ENCODE measurements at regions not wholly inside any gene's neighbourhood (a gene's known extent, or its start where the extent isn't known, plus 50 kb on each side); places are given as distances from the start of the nearest gene placed in this dataset.
A peak's percentile ranks its signal among the peaks of the same experiment; 100 is the strongest.
"Not testable (repeated sequence)": the region's sequence is repeated elsewhere in the genome, so short reads cannot be mapped to it uniquely, and the experiment has no call there.

DNA sequence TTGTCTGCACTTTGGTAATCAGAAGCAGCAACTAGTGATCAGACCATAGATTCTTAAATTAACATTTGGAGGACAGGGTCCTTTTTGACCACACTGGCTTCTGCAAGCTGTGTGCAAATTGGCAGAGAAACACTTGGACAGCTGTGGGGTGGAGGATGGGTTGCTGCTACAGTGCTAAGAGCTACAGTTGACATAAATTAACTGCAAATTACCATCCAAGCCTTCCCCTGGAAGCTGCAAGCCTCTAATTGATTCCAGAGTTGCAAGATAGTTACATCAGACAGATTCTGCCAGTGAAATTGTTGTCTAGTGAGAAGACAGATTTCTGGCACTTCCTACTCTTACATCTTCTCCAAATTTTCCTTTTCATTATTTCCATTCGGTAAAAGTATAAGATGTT, 517.7 kb downstream of the DIRAS2 start:
- no peak for DNase-seq

DNA sequence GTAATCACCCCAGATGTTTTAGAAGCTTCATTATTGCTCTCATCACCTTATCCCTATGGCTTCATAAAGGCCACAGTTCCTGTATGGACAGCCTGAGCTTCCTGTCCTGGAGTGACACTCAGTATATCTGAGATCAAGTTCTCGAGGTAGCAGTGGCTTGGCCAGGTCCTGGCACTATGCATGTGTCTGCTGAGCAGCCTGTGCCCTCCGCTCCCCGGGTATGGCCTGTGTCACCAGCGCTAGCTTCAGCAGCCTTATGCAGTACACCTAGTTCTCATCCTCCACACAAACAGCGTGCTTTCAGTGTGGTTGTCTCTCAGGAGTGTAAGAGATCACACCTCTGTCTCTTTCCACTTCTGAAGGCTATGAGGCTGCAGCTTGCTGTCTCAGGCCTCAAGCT, 514.7 kb downstream of the DIRAS2 start:
- no peak for DNase-seq

DNA sequence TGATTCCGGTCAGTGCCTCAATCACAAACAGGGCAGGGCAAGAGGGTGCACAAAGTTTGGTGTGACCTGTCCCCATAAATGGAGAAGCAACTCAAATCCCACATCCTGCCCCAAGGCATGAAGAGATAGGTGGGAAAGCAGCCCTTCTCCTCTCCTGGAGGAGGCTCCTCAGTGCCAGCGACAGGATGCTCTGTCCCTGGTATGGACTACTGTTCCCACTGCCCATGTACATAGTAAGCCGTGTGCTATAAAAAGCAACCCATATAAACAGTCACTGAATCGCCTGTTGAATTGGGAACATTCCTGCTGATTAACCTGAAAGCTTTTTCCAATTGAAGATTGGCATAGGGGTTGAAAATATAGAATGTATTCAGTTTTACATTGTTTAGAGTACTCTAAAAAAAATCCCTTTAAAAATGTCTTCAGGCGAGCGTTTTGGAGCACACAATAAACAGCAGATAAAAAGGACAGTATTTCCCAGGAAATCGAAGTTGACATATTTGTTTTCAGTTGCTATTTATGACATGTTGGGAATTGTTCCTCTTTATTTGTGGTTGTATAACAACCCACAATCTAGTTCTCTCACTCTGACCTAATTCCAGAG, 513.9 kb downstream of the DIRAS2 start:
- no peak for DNase-seq

DNA sequence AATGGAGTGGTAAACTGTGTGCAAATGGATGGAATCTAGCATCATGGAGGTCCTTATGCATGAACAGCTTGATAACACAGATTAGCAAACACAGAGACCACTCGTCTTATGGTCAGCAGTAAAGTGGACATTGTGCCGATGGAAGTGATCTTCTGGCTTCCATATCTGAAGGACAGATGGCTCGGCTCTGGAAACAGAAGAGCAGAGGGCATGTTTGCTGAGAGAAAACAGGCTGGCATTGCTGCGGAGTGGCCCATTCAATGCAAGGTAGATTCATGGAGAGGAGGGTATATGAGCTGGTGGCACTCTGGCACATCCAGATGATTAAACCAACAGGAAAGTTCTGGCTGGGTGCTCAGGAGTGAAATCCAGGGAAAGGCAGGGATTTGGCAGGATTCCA, 513.2 kb downstream of the DIRAS2 start:
- DNase-seq: no peak

DNA sequence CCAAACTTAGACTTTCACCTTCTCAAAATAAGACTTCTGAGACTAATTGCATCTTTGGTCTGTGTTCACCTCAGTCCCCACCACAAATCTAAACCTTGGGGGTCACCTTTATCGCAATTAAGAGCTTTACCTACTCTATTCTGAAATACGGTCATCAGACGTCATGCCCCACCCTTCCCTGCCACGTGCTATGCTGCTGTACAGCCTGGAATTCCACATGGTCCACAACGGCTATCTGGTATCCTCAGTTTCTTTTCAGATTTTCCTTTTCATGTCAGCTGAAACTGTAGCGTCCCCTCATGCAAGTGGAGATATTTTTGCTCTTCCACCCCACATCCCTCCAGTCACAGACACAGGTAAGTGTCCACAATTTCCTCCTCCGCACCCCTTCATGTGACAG, 511.1 kb downstream of the DIRAS2 start:
- DNase-seq: no peak

DNA sequence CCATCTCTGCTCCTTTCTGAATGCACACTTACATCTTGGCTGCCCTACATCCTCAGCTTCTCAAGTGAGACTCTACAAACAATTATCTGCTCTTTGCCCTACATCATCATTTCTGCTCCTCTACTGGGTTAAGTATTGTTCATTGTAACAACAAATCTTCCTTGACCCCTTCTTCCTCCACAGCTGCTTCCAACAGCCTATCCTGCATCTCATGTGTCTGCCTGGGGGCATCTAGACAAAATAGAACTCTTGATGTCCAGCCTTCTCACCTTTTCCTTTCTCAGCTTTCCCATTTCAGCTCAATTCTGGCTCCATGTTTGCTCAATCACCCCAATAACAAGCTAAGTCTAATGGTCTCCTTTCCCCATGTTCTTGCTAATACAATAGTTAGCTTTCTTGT, 509.8 kb downstream of the DIRAS2 start:
- DNase-seq: no peak

DNA sequence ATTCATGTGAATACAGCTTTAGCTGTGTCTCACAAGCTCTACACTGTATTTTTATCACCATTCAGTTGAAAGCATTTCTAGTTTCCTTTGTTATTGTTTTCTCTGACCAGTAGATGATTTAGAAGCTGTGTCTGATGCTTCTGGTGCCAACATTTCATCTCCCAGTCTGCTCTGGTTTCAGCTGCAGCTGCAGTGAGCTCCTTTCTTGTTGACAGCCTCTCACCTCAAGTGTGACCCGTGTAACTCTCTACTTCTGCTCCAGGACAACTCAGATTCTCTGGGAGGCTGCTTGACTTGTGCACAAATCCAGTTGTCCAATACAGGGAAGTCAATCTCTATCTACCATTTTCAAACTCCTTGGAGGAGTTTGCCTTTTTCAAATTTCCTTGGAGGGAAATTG, 504.8 kb downstream of the DIRAS2 start:
- no peak for DNase-seq

DNA sequence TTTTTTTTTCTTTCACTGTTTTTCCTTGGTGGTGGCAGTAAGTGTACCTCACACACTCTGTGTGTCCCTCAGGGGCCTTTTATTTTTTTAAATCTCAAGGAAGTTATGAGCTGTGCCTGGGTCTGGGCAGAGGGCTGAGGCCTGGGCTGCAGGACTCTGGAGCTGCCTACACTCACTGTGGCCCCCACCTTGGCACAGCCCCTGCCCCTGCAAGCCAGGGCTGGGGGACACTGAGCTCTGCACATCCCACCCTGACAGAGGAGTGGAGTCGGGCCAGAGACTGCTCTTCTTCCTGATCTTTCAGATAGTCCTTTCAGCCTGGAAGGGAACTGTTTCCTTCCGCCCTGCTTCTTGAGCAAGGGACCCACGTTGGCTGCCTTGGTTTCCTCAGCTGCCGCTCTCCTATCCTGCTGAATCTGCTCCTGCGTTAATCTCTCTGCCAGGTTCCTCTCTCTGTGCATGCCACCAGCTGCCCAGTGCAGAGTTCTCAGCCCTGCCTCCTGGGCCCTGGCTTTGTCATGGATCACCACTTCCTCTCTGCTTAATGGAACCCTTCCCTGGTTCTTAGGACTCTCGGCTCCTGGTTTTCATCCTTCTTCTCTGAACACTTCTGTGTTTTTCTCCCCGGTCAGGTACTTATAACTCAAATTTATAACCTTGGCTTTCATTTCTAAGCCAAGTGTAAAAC, 502.3 kb downstream of the DIRAS2 start:
- no peak for DNase-seq

DNA sequence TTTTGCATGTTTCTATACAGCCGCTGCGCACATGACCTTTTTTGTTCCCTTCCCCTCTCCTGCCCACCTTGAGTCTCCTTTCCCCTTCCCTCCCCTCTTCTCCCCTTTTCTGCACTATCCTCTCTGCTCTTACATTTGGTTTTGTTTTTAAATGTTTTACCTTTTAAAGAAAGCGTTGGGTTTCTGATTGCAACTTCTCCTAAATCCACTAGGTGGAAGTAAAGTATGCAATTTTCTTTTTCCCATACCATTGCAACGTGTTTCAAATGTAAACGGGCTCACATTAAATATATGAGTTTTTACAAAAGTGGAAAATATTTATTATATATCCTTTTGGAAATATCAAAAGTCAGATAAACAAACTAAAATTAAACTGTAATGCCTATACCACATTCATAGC, 500.9 kb downstream of the DIRAS2 start:
- DNase-seq: no peak

DNA sequence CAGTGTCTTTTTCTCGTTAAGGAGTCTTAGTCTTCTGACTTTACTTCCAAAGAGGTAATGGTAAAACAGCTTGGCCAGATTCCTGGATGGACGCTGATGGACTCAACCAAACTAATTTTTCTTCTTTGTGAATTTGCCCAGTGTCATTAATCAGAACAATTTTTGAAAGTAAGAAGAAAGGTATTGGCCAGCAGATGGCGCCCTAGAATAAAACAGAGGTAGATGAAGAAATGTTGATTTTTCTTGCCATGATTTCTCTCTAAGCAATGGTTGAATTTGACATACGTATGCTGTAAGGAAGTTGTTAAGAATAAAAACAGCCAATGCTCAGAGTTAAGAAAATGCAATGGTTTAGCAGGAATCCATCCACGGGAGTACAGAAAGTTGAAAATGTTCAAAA, 500.0 kb downstream of the DIRAS2 start:
- DNase-seq: peak; percentile 71

DNA sequence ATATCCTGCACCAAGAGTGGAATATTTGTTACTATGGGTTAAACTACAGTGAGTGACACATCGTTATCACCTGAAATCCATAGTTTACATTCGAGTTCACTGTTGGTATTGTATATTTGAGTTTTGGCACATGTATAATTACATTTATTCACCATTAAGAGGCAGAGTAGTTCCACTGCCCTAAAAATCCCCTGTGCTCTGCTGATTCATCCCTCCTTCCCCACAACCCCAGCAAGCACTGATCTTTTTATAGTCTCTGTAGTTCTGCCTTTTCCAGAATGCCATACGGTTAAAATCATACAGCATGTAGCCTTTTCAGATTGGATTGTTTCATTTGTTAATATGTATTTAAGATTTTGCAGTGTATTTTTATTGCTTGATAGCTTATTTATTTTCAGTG, 495.2 kb downstream of the DIRAS2 start:
- no peak for DNase-seq

DNA sequence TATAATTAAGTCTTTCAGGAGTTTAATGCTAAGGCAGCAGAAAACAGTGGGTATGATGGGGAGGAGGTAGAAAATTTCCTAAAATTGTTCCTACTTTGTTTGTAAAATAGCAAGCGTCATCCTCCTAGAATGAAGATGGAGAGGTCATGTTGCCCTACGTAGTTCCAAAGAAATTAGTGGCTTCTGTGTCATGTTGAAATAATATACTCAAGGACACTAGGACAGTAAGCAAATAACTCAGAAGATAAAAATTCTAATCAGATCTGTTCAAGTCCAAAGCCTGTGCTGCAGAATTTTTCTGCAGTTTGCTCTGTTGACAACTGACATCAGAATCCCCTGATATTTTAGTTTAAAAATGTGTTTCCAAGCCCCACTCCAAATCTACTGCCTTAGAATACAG, 486.3 kb downstream of the DIRAS2 start:
- no peak for DNase-seq

DNA sequence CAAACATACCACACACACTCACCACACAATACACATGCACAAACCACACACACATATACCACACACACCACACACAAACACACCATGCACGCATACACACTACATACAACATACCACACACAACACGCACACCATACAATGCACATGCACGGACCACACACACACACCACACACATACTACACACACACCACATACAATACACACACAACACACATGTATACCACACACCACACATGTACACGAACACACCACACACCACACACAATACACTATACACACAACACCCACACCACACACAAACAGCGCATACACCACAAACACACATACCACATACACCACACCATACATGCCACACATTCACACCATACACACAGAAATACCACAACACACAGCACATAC, 480.3 kb downstream of the DIRAS2 start:
- DNase-seq: no peak

DNA sequence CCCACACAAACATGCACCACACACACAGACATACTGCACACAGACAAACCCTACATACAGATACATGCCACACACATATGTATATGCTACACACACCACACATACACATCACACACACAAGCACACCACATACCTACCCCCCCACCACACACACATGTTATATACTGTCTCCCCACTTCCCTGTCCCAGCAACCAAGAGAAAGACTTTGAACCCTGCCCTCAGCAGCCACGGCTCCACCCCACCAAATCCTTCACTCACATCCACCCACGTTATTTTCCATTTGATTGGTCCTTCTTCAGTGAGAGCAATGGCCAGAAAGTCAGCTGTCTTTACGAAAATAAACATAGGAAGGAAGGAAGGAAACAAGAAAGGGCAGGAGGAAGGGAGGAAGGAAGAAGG, 479.8 kb downstream of the DIRAS2 start:
- no peak for DNase-seq

DNA sequence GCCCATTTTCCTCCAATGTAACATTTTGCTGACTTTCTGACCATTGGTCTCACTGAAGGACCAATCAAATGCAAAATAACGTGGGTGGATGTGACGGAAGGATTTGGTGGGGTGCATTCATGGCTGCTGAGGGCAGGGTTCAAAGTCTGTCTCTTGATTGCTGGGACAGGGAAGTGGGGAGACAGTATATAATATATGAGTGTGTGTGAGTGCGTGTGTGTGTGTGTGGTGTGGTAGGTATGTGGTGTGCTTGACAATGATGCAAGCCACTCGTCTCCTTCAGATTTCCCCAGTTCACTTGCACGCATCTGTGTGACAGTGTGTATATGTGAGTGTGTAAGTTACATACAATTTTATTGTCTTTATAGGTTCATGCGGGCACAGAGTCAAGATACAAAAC, 477.3 kb downstream of the DIRAS2 start:
- DNase-seq: no peak

DNA sequence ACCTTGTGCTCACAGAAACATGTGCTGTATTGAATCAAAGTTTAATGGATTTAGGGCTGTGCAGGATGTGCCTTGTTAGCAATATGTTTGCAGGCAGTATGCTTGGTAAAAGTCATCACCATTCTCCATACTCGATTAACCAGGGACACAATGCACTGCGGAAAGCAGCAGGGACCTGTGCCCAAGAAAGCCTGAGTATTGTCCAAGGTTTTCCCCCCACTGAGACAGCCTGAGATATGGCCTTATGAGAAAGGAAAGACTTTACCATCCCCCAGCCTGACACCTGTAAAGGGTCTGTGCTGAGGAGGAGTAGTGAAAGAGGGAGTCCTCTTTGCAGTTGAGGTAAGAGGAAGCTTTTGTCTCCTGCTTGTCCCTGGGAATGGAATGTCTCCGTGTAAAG, 476.2 kb downstream of the DIRAS2 start:
- not testable (repeated sequence) for DNase-seq

DNA sequence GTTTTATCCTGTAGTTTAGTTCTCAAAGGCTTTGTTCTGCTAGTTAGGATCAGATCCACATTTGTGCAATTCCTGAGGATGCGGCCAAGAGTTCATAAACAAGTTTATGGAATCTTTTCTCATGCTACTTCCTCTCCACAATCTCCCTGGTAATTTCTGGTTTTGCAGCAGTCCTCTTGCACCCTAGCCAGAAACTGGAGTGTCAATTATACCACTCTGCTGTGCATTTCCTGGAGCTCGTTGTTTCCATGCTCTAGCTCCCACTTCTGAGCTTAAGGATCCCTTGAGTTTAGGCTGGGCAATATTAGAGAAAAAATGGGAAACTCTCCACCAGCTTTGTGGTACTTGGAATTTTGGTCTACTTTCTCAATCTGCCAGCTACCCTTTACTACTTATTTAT, 474.7 kb downstream of the DIRAS2 start:
- no peak for DNase-seq

DNA sequence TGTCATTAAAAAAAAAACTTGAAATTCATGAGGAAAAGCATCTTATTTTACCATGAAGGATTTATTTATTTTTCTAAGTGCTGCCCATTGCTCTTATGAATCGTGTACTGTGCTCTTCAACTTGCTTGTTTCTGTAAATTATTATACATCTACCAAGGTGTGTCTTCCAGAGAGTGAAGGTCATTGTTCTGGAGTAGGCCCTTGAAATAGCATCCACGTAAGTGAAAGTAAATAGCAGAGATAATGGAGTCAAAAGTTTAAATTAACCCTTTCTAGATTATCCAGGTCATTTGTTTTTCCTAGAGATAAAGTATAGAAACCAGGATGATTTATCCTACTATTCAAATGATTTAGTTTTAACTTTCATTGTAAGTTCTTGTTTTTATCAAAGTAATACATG, 473.1 kb downstream of the DIRAS2 start:
- DNase-seq: no peak

DNA sequence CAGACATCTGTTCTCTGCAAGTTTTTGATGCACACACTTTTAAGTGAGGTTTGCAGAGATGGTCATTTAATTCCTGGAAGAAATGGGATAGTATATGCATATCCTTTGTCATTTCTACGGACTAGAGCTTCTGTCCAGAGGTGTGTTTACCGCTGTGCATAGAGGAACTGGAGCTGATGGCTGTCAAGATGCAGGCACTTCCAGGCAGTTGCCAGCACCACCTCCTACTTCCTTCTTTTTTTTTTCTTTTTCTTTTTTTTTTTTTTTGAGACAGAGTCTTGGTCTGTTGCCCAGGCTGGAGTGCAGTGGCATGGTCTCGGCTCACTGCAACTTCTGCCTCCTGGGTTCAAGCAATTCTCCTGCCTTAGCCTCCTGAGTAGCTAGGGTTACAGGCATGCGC, 468.7 kb downstream of the DIRAS2 start:
- DNase-seq: not testable (repeated sequence)

DNA sequence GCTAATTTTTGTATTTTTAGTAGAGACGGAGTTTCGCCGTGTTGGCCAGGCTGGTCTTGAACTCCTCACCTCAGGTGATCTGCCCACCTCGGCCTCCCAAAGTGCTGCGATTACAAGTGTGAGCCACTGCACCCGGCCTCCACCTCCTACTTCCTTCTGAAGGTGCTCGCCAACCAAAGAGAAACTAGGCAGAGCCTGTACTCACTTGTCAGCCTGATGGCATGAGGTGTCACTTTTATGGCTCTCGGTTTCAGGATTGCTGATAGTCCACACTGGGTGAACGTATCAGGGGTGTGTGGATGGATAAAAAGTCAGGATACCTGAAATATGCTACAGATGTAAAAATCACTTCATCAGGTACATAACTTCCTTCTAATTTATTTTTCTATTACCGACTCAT, 468.3 kb downstream of the DIRAS2 start:
- DNase-seq: not testable (repeated sequence)

DNA sequence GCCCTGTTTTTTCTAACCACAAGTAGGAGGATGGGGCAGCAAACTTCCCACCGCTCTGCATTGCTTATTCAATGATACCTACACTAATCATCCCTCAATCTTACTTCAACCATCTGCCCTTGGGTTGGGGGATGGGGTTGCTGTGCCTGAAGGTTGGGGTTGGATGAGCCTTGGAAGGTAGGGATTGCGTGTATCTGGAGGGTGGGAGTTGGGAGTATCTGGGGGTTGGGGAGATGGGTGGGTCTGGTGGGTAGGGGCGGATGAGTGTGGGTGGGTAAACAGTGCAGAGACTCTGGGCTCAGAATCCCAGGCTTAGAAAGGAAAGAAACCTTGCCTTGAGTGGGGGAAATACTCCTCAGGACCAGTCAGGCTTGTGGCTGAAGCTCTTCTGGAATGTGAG, 467.4 kb downstream of the DIRAS2 start:
- DNase-seq: no peak

DNA sequence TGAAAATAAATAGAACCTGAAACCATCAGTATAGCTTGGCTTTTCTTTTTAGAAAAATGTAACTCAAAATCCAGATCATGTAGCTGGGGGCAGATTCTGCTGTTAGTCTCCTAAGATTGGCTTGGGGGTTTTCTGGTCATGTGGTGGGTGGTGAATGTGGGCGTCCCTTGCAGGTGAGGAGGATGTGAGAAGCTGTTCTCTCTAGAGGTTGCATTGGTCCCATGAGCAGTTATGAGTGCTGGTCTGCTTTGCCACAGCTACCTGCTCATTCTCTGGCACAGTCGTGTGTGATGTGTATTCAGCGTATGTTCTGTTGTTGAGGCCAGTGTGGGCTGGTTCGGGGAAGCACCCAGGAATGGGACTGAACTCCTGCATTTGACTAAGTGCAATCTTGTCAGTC, 466.8 kb downstream of the DIRAS2 start:
- DNase-seq: no peak

DNA sequence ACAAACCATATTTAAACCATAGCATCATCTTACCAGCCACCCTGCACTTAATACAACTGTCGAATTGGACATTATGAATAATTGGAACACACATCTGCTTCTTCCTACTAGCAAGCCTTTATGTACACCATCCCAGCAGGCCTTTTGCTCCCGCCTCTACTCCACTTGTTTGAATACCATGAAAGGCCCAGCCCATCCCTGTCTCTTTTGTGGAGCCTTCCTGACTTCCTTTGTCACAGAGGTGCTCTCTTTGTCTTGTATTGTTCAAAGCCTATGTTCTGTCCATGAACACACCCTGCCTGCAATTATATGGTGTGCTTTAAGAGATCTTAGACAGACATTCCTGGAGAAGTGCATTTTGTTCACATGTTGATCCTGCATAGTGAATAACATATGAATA, 465.7 kb downstream of the DIRAS2 start:
- no peak for DNase-seq

DNA sequence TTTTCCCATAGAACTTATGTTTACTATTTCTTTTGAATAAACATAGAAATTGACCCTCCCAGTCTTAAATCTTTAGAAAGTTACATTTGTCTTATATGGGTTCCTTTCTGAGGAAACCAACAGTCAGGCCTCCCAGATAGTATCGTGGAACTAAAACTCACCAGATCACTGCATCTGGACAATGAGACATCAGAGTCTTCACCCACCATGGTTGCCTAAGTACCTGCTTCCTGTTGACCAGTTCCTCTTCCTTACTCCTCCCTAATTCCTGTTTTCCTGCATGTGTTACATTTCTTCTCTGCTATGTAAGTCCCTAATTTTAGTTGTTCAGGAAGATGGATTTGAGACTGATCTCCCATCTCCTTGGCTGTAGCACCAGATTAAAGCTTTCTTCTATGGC, 462.2 kb downstream of the DIRAS2 start:
- no peak for DNase-seq

DNA sequence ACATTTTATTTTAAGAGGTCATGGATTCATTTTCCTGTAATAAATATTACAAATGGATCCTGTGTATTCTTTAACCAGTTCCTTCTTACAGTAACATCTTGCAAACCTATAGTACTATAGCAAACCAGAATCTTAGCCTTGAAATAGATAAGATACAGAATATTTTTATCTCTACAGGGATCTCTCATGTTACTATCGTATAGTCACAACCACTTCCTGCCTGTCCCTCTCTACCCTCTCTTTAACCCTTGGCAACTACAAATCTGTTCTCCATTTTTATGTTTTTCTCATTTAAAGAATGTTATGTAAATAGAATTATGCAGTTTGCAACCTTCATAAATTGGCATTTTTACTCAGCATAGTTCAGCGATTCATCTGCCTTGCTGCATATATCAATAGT, 454.0 kb downstream of the DIRAS2 start:
- no peak for DNase-seq
